ENCODE measurements at regions not wholly inside any gene's neighbourhood (a gene's known extent, or its start where the extent isn't known, plus 50 kb on each side); places are given as distances from the start of the nearest gene placed in this dataset.
A peak's percentile ranks its signal among the peaks of the same experiment; 100 is the strongest.

DNA sequence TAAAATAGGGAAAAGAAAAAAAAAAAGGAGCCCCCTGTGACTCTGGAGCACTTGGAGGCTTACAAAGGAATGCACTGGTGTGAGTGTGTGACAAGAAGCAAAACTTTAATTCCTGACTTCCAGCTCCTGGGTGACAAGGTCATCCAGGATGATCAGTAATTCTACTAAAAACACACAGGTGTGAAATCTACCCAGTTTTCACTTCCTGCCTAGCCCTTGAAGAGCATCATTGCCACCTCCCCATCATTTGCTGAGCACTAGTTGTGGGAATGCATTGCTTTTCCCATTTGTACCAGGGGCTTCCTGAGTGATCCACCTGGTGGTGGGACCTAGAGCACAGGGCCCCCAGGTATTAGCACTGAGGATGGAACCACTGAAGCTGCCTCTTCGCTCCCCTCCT lies 139.7 kb upstream of the RIOK3 start:
- Histone ChIP-seq H2AFZ (ENCODE audit: low read depth, low read length) (no peak overlapping the region), H3K4me2 (ENCODE audit: insufficient read depth, low read length) (no peak overlapping the region), H3K79me2 (ENCODE audit: control insufficient read depth, insufficient read depth, low read length) (no peaks in the 10 kb centered on the region), H3K9ac (ENCODE audit: insufficient read depth in 1 of 2, low read depth in 2 of 2, low read length in 2 of 2) (no peak overlapping the region), H3K36me3 (ENCODE audit: control insufficient read depth, insufficient read depth, low read length) (no peaks in the 10 kb centered on the region), H3K4me3 (no peak overlapping the region), H3K27ac (ENCODE audit: extremely low read depth, low read depth, low read length) (no peak overlapping the region), H3K27me3 (ENCODE audit: control insufficient read depth in 2 of 2, insufficient read depth in 2 of 2, low read length in 2 of 2) (no peaks in the 10 kb centered on the region), H3K9me1 (ENCODE audit: control insufficient read depth, insufficient read depth, low read length) (no peaks in the 10 kb centered on the region), H4K20me1 (replicated peaks; ENCODE audit: control insufficient read depth, insufficient read depth, low read length) (no peaks in the 10 kb centered on the region), H3K4me1 (replicated peaks in 1 of 2; ENCODE audit: control insufficient read depth in 2 of 2, insufficient read depth in 2 of 2, low read length in 2 of 2) (peaks cover 0 to 3% of the 10 kb centered on the region in 2 experiments; a peak in 1 of 5 replicates), H3K9me3 (replicated peaks; ENCODE audit: control insufficient read depth, insufficient read depth, low read depth, low read length) (no peaks in the 10 kb centered on the region)
- FAIRE-seq (no peak), ATAC-seq (peak; percentile 37; the same call in 2 of the 3 replicates), DNase-seq (ENCODE audit: extremely low read depth in 1 of 4, low spot score in 3 of 4) (no peak)
- ChIA-PET POLR2A (no interaction called here), CTCF (ENCODE audit: low intra/inter-chr PET ratio) (no interaction called here)
- WGBS (ENCODE audit: insufficient coverage, low coverage, missing lambda C conversion rate): 75% methylated on average over 1 of the region's 1 CpG
- TF ChIP-seq BMI1 (IDR thresholded peaks at IDR 0.05; ENCODE audit: low read length) (no peak), GATAD2A (IDR thresholded peaks at IDR 0.05) (no peak), ZNF165 (CRISPR knock-in tag; IDR thresholded peaks at IDR 0.05; ENCODE audit: borderline replicate concordance) (no peak)
- TF ChIP-seq, protein P1, sequence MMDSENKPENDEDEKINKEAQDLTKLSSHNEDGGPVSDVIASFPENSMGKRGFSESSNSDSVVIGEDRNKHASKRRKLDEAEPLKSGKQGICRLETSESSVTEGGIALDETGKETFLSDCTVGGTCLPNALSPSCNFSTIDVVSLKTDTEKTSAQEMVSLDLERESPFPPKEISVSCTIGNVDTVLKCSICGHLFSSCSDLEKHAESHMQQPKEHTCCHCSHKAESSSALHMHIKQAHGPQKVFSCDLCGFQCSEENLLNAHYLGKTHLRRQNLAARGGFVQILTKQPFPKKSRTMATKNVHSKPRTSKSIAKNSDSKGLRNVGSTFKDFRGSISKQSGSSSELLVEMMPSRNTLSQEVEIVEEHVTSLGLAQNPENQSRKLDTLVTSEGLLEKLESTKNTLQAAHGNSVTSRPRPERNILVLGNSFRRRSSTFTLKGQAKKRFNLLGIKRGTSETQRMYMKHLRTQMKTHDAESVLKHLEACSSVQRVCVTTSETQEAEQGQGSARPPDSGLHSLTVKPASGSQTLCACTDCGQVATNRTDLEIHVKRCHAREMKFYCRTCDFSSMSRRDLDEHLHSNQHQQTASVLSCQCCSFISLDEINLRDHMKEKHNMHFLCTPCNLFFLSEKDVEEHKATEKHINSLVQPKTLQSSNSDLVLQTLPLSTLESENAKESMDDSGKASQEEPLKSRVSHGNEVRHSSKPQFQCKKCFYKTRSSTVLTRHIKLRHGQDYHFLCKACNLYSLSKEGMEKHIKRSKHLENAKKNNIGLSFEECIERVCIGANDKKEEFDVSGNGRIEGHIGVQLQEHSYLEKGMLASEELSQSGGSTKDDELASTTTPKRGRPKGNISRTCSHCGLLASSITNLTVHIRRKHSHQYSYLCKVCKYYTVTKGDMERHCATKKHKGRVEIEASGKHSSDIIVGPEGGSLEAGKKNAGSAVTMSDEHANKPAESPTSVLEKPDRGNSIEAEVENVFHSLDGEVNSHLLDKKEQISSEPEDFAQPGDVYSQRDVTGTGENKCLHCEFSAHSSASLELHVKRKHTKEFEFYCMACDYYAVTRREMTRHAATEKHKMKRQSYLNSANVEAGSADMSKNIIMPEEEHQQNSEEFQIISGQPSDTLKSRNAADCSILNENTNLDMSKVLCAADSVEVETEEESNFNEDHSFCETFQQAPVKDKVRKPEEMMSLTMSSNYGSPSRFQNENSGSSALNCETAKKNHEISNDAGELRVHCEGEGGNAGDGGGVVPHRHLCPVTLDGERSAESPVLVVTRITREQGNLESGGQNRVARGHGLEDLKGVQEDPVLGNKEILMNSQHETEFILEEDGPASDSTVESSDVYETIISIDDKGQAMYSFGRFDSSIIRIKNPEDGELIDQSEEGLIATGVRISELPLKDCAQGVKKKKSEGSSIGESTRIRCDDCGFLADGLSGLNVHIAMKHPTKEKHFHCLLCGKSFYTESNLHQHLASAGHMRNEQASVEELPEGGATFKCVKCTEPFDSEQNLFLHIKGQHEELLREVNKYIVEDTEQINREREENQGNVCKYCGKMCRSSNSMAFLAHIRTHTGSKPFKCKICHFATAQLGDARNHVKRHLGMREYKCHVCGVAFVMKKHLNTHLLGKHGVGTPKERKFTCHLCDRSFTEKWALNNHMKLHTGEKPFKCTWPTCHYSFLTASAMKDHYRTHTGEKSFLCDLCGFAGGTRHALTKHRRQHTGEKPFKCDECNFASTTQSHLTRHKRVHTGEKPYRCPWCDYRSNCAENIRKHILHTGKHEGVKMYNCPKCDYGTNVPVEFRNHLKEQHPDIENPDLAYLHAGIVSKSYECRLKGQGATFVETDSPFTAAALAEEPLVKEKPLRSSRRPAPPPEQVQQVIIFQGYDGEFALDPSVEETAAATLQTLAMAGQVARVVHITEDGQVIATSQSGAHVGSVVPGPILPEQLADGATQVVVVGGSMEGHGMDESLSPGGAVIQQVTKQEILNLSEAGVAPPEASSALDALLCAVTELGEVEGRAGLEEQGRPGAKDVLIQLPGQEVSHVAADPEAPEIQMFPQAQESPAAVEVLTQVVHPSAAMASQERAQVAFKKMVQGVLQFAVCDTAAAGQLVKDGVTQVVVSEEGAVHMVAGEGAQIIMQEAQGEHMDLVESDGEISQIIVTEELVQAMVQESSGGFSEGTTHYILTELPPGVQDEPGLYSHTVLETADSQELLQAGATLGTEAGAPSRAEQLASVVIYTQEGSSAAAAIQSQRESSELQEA (IDR thresholded peaks at IDR 0.05; ENCODE audit: low read depth): no peak
- intact Hi-C loops (cut with micrococcal nuclease) (no loop called here), in situ Hi-C loops (cut with MboI) (no loop called here)
- BruUV-seq (replicated peaks): no TSS peak

Measured in K562 (cell line).